ENCODE measurements at regions not wholly inside any gene's neighbourhood (a gene's known extent, or its start where the extent isn't known, plus 50 kb on each side); places are given as distances from the start of the nearest gene placed in this dataset.

DNA sequence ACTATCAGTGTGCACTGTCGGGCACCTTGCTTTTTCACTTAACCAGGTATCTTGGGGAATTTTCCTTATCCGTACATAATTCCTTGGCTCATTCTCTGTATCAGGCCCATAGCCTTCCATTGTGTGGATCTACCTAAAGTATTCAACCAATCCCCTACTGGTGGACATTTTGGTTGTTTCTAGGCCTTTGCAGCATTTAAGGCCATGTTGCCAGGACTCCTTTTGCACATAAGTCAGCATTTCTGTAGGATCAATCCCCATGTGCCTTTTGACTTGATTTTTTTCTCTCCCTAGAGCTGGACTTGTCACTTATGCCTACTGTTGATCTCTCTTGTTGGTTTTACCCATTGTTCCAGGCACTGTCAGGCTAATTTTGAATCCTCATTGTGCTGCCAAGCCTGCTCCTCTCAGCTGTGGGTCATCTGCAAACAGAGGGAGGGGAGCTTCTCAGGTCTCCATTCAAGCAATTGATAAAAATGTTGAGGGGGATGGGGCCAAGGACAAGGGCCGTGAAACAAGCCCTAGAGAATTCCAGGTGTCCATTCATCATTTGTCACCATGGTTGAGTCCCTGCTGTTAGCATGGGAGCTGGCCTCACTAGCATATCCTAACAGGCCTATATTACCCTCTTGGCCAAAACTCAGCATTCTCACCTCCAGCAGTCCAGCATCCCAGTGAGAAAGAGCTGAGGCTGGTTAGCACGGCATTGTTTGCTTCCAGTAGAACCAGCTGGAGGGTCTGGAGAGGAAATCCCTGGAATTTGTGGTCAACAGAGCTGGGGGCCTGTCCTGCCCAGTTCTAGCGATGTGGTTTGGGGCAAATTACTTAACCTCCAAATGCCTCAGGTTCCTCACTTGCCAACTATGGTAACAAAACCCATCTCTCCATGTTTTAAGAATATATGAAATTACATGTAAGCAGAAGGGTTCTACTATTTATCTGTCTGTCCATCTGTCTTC is 178.4 kb downstream of the MRPL14 start:
- H3K36me3 ChIP-seq: no peaks in the 10 kb centered on the region

DNA sequence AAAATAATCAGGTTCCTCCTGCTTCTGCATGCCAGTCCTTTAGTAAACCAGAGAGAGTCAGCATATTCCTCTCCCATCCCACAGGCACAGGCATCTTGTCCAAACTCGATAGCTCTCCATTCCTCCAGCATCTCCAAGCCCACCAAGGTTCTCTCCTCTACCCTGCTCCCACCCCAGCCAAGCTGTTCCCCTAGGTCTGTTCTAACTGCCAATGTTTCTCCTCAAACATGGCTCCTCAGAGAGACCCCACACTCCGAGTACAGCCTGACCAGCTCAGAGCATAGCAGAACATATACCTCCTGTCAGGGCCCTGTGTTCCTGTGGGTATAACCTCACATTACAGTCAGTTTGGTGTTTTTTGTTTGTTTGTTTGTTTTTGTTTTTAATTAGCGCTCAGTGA is 177.8 kb downstream of the VEGFA start:
- peaks cover 0 to 13% of the 10 kb centered on the region in 2 donors for H3K4me1 ChIP-seq
- no peaks in the 10 kb centered on the region for H3K36me3 ChIP-seq
- H3K27ac ChIP-seq: no peak overlapping the region
- TF ChIP-seq, protein P1, sequence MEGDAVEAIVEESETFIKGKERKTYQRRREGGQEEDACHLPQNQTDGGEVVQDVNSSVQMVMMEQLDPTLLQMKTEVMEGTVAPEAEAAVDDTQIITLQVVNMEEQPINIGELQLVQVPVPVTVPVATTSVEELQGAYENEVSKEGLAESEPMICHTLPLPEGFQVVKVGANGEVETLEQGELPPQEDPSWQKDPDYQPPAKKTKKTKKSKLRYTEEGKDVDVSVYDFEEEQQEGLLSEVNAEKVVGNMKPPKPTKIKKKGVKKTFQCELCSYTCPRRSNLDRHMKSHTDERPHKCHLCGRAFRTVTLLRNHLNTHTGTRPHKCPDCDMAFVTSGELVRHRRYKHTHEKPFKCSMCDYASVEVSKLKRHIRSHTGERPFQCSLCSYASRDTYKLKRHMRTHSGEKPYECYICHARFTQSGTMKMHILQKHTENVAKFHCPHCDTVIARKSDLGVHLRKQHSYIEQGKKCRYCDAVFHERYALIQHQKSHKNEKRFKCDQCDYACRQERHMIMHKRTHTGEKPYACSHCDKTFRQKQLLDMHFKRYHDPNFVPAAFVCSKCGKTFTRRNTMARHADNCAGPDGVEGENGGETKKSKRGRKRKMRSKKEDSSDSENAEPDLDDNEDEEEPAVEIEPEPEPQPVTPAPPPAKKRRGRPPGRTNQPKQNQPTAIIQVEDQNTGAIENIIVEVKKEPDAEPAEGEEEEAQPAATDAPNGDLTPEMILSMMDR (IDR thresholded peaks at IDR 0.05): no peak
- H3K4me3 ChIP-seq: no peak overlapping the region
- H3K27me3 ChIP-seq: no peaks in the 10 kb centered on the region
- DNase-seq (ENCODE audit: low spot score): no peak
- H3K9me3 ChIP-seq: peaks cover 0 to 14% of the 10 kb centered on the region in 2 donors

More for the DNA sequence above, 178.4 kb downstream of the MRPL14 start:
- TF ChIP-seq, protein P1 (IDR thresholded peaks at IDR 0.05): no peak
- Histone ChIP-seq H3K4me1 (peaks cover 0 to 14% of the 10 kb centered on the region in 2 donors), H3K4me3 (no peak overlapping the region), H3K27ac (peak overlapping the region; percentile 10 to 42), H3K27me3 (no peaks in the 10 kb centered on the region), H3K9me3 (peaks cover 0 to 14% of the 10 kb centered on the region in 2 donors)
- DNase-seq (ENCODE audit: low spot score): no peak

DNA sequence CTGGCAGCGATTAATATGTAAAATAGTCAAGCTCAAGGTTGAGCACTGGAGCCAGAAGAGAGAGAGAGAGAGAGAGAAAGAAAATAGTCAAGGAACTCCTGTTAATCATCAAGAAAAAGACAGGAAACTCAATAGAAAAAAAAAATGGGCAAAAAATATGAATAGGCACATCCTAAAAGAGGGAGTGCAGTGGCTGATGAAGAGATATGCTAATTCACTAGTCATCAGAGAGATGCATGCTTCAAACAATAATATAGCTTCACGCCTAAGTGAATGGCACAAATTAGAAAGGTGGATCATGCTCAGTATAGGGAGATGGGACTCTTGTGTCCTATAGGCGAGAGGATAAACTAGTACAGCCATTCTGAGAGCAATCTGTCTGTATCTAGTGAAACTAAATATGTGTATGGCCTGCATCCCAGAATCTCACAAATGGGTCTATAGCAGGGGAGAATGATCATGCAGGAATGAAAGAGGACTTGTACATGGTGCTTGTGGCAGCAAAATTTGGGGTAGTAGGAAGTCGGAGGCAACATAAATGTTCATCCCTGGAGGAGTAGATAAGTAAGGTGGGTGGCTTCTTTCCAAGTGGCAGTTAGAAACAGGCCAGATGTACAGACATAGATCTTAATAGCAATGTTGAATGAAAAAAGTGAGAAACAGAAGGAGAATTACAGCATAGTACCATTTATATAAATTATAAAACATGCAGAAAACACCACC is 176.8 kb downstream of the VEGFA start:
- Histone ChIP-seq H3K27me3 (no peaks in the 10 kb centered on the region), H3K4me3 (no peak overlapping the region), H3K27ac (no peak overlapping the region), H3K36me3 (no peaks in the 10 kb centered on the region), H3K4me1 (peaks cover 0 to 5% of the 10 kb centered on the region in 2 donors), H3K9me3 (peaks cover 0 to 14% of the 10 kb centered on the region in 2 donors)
- no peak for DNase-seq (ENCODE audit: low spot score)
- TF ChIP-seq, protein P1 (IDR thresholded peaks at IDR 0.05): no peak

DNA sequence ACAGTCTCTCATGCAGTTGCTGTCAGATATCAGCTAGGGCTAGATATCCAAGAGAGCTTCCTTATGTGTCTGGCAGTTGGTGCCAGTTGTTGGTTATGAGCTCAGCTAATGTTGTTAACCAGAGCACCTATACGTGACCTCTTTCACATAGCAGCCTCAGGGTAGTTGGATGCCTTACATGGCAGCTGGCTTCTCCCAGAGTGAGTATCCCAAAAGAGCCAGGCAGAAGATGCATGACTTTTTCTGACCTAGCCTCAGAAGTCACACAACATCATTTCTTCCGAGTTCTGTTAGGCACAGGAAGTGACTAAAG is 175.7 kb downstream of the VEGFA start:
- TF ChIP-seq, protein P1 (IDR thresholded peaks at IDR 0.05): no peak
- H3K4me1 ChIP-seq: no peaks in the 10 kb centered on the region
- H3K27me3 ChIP-seq: no peaks in the 10 kb centered on the region
- H3K9me3 ChIP-seq: peaks cover 0 to 14% of the 10 kb centered on the region in 2 donors
- no peaks in the 10 kb centered on the region for H3K36me3 ChIP-seq
- H3K4me3 ChIP-seq: no peak overlapping the region
- no peak for DNase-seq (ENCODE audit: low spot score)
- H3K27ac ChIP-seq: no peak overlapping the region

DNA sequence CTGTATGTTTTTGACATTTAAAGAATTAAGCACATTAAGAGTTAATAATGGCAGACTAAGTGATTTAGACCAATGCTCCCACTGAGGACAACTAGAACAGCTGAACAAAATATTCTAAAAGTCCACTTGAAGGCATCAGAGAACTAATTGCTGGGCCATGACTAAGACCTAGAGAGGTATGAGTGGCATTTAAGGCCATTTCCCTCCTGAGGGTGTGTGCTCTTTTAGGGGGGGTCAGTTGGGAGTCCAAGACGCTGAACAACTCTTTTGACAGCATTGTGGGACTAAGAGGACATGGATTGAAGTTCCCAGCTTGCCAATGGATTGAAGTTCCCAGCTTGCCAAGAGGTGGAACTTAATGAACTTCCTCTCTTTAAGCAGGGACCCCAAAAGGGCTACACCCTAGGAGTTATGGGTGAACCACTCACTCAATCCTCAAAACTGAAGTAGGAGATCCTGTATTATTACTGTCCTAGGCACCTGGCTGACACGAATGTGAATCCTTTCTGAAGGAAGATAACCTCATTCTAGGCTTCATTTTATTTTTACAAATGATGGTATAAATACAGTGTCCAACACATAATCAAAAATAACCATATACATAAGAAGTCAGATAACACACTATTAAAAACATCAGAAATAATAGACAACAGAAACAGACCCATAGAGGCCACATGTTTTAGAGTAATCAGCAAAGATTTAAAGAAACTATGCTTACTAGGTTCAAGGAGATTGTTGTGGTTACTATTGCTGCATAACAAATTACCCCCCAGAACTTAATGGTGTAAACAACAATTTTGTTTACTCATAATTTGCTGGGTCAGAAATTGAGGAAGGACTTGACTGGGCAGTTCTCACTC is 175.1 kb downstream of the VEGFA start:
- H3K36me3 ChIP-seq: no peaks in the 10 kb centered on the region
- peaks cover 0 to 14% of the 10 kb centered on the region in 2 donors for H3K9me3 ChIP-seq
- DNase-seq (ENCODE audit: low spot score): no peak
- no peak overlapping the region for H3K27ac ChIP-seq
- TF ChIP-seq, protein P1 (IDR thresholded peaks at IDR 0.05): no peak
- no peaks in the 10 kb centered on the region for H3K4me1 ChIP-seq
- H3K27me3 ChIP-seq: no peaks in the 10 kb centered on the region
- no peak overlapping the region for H3K4me3 ChIP-seq
